ENCODE measurements at regions not wholly inside any gene's neighbourhood (a gene's known extent, or its start where the extent isn't known, plus 50 kb on each side); places are given as distances from the start of the nearest gene placed in this dataset.

GRCh38 chr1:173367136-173367535 lies 110.0 kb upstream of the PRDX6 start:
- ChIA-PET RAD21 (ENCODE audit: unreplicated experiment) (no interaction called here), POLR2A (interaction anchor here (0.5 kb wide), 1 partner anchor 507 kb away, joined by 3 read pairs; no protein-coding TSS in a partner anchor), SMC1A (ENCODE audit: uncharacterized antibody, unreplicated experiment) (no interaction called here), CTCF (no interaction called here)
- no peaks in the 10 kb centered on the region for H3K27me3 ChIP-seq (replicated peaks in 1 of 2; ENCODE audit: control insufficient read depth in 2 of 2, insufficient read depth in 2 of 2, low read length in 1 of 2)
- BruUV-seq (replicated peaks), result no TSS peak
- no peak overlapping the region for H3K9ac ChIP-seq (ENCODE audit: control insufficient read depth, insufficient read depth, low read length)
- ATAC-seq (no peak), FAIRE-seq (no peak), DNase-seq (ENCODE audit: low read depth, low spot score) (no peak)
- no peaks in the 10 kb centered on the region for H3K9me3 ChIP-seq (replicated peaks; ENCODE audit: control insufficient read depth, insufficient read depth, low read length)
- H3K4me3 ChIP-seq, result no peak overlapping the region
- no peaks in the 10 kb centered on the region for H4K20me1 ChIP-seq (ENCODE audit: control insufficient read depth, insufficient read depth)
- H3K27ac ChIP-seq (ENCODE audit: control insufficient read depth, insufficient read depth), result no peak overlapping the region
- H3K79me2 ChIP-seq (ENCODE audit: control insufficient read depth, insufficient read depth, low read length), result no peaks in the 10 kb centered on the region
- H3K4me1 ChIP-seq (ENCODE audit: control insufficient read depth, insufficient read depth, low read length), result no peaks in the 10 kb centered on the region
- 71% methylated on average over 6 of the region's 6 CpGs for WGBS (ENCODE audit: insufficient coverage, insufficient replicate concordance, low lambda C conversion rate, missing lambda C conversion rate)
- H3K36me3 ChIP-seq (ENCODE audit: control insufficient read depth in 2 of 2, insufficient read depth in 2 of 2, low read length in 1 of 2), result no peaks in the 10 kb centered on the region
- intact Hi-C loops (cut with micrococcal nuclease; ENCODE audit: unreplicated experiment), result no loop called here
- no peak overlapping the region for H3K4me2 ChIP-seq (ENCODE audit: control insufficient read depth, insufficient read depth)
- TF ChIP-seq PAX8 (IDR thresholded peaks at IDR 0.05), result no peak
- TF ChIP-seq ZBTB11 (CRISPR knock-in tag; IDR thresholded peaks at IDR 0.05), result no peak
- TF ChIP-seq FOXM1 (IDR thresholded peaks at IDR 0.05; ENCODE audit: low read depth, low read length), result no peak
- TF ChIP-seq POLR2A (IDR thresholded peaks at IDR 0.05; ENCODE audit: low read depth, low read length), result no peak
- TF ChIP-seq ZSCAN29 (IDR thresholded peaks at IDR 0.05), result no peak
- TF ChIP-seq YBX1 (IDR thresholded peaks at IDR 0.05), result no peak
- TF ChIP-seq RELA (IDR thresholded peaks at IDR 0.05; ENCODE audit: borderline replicate concordance, partially characterized antibody), result no peak
- TF ChIP-seq SUZ12 (IDR thresholded peaks at IDR 0.05; ENCODE audit: unreplicated experiment), result no peak
- no peak for TF ChIP-seq TCF7 (IDR thresholded peaks at IDR 0.05; ENCODE audit: borderline replicate concordance)
- no peak for TF ChIP-seq BHLHE40 (IDR thresholded peaks at IDR 0.05; ENCODE audit: borderline replicate concordance in 1 of 2, low read depth in 2 of 2, low read length in 1 of 2)
- no peak for TF ChIP-seq RELB (IDR thresholded peaks at IDR 0.05; ENCODE audit: low read depth)
- TF ChIP-seq RUNX3 (IDR thresholded peaks at IDR 0.05; ENCODE audit: low read length), result no peak
- no peak for TF ChIP-seq ZNF622 (IDR thresholded peaks at IDR 0.05)
- TF ChIP-seq IKZF1 (conservative IDR thresholded peaks at IDR 0.05), result no peak
- TF ChIP-seq SKIL (IDR thresholded peaks at IDR 0.05; ENCODE audit: low read depth, poor library complexity, severe bottlenecking), result no peak
- no peak for TF ChIP-seq BCL3 (IDR thresholded peaks at IDR 0.05; ENCODE audit: borderline replicate concordance, insufficient read depth, low read depth, low read length, poor library complexity, severe bottlenecking)
- no peak for TF ChIP-seq PML (IDR thresholded peaks at IDR 0.05; ENCODE audit: low read length)
- TF ChIP-seq JUNB (IDR thresholded peaks at IDR 0.05), result no peak
- TF ChIP-seq ZNF384 (IDR thresholded peaks at IDR 0.05; ENCODE audit: borderline replicate concordance, low read depth, low read length), result no peak
- no peak for TF ChIP-seq CHD4 (IDR thresholded peaks at IDR 0.05)
- in situ Hi-C loops (cut with MboI), result no loop called here
- no peak overlapping the region for H2AFZ ChIP-seq (ENCODE audit: control insufficient read depth, low read depth, low read length)

All from GM12878 (cell line).